Mesothelial cell of epicardium (in vitro differentiated cells): ENCODE measurements at regions not wholly inside any gene's neighbourhood (a gene's known extent, or its start where the extent isn't known, plus 50 kb on each side); places are given as distances from the start of the nearest gene placed in this dataset.

ENCODE experiments used
- DNase-seq, 2 experiments: peaks; one replicate each; pipeline ENCODE4 v3.0.0; 2021; ENCODE audit warnings: low spot score in 2 of 2; ENCODE audit not compliant: unreplicated experiment in 2 of 2
- H3K27ac Mint-ChIP-seq: 2 replicates; pipeline ENCODE4 v1.8.0; 2021; ENCODE audit warnings: mixed read lengths
- H3K27me3 Mint-ChIP-seq: 2 replicates; pipeline ENCODE4 v1.8.0; 2021; ENCODE audit warnings: low read depth, mixed read lengths
- H3K36me3 Mint-ChIP-seq: 2 replicates; pipeline ENCODE4 v1.8.0; 2021; ENCODE audit warnings: mixed read lengths
- H3K4me1 Mint-ChIP-seq: 2 replicates; pipeline ENCODE4 v1.8.0; 2021; ENCODE audit warnings: mixed read lengths
- H3K4me3 Mint-ChIP-seq: 2 replicates; pipeline ENCODE4 v1.8.0; 2021; ENCODE audit warnings: mild to moderate bottlenecking, moderate library complexity, mixed read lengths
- H3K9me3 Mint-ChIP-seq: 2 replicates; pipeline ENCODE4 v1.8.0; 2021; ENCODE audit warnings: mixed read lengths
- CTCF ChIP-seq: fragments of 200-600 bp; sonication (generic); IDR thresholded peaks from one replicate; pipeline ENCODE4 v1.5.0; 2021; ENCODE audit warnings: antibody characterized with exemption; ENCODE audit not compliant: unreplicated experiment

- Mint-ChIP-seq H3K9me3 (peaks cover 3% of the 10 kb centered on the region), H3K27ac (no peak overlapping the region), H3K36me3 (no peaks in the 10 kb centered on the region), H3K27me3 (peaks cover 3% of the 10 kb centered on the region), H3K4me3 (no peak overlapping the region), H3K4me1 (peaks cover 2% of the 10 kb centered on the region)
- no peak for DNase-seq
- TF ChIP-seq CTCF, result no peak
Observed at GRCh38 chr5:174831031-174831660, 106.8 kb downstream of the MSX2 start.

GRCh38 chr5:174829511-174829864 is 105.1 kb downstream of the MSX2 start:
- Mint-ChIP-seq H3K27ac (no peak overlapping the region), H3K4me3 (no peak overlapping the region), H3K36me3 (no peaks in the 10 kb centered on the region), H3K9me3 (peaks cover 3% of the 10 kb centered on the region), H3K4me1 (peaks cover 11% of the 10 kb centered on the region), H3K27me3 (peaks cover 3% of the 10 kb centered on the region)
- no peak for DNase-seq
- TF ChIP-seq CTCF, result no peak

- no peaks in the 10 kb centered on the region for H3K36me3 Mint-ChIP-seq
- peaks cover 3% of the 10 kb centered on the region for H3K9me3 Mint-ChIP-seq
- no peak for TF ChIP-seq CTCF
- H3K4me3 Mint-ChIP-seq, result no peak overlapping the region
- no peak overlapping the region for H3K27ac Mint-ChIP-seq
- DNase-seq, result no peak
- H3K4me1 Mint-ChIP-seq, result peaks cover 11% of the 10 kb centered on the region
- H3K27me3 Mint-ChIP-seq, result peaks cover 3% of the 10 kb centered on the region
Observed at GRCh38 chr5:174828804-174829510, 104.6 kb downstream of the MSX2 start.

GRCh38 chr5:174827558-174827957 is 103.2 kb downstream of the MSX2 start:
- Mint-ChIP-seq H3K4me1 (peaks cover 9% of the 10 kb centered on the region), H3K9me3 (peaks cover 5% of the 10 kb centered on the region), H3K36me3 (no peaks in the 10 kb centered on the region), H3K27ac (no peak overlapping the region), H3K27me3 (peaks cover 2% of the 10 kb centered on the region), H3K4me3 (no peak overlapping the region)
- no peak for TF ChIP-seq CTCF
- DNase-seq, result no peak

- H3K27ac Mint-ChIP-seq, result no peak overlapping the region
- no peaks in the 10 kb centered on the region for H3K36me3 Mint-ChIP-seq
- peaks cover 9% of the 10 kb centered on the region for H3K4me1 Mint-ChIP-seq
- no peak for TF ChIP-seq CTCF
- no peaks in the 10 kb centered on the region for H3K27me3 Mint-ChIP-seq
- H3K9me3 Mint-ChIP-seq, result peaks cover 3% of the 10 kb centered on the region
- H3K4me3 Mint-ChIP-seq, result no peak overlapping the region
- no peak for DNase-seq
Observed at GRCh38 chr5:174825587-174825986, 101.2 kb downstream of the MSX2 start.
